Neutrophil (primary cell): ENCODE measurements at regions not wholly inside any gene's neighbourhood (a gene's known extent, or its start where the extent isn't known, plus 50 kb on each side); places are given as distances from the start of the nearest gene placed in this dataset.

ENCODE experiments used
- H3K27ac ChIP-seq: fragments of 200-600 bp; sonication (generic); 2 replicates; pipeline ENCODE4 v1.5.1; 2016; ENCODE audit warnings: mild to moderate bottlenecking, moderate library complexity
- H3K27me3 ChIP-seq: fragments of 200-600 bp; sonication (generic); 2 replicates; pipeline ENCODE4 v1.6.0; 2016; ENCODE audit warnings: mild to moderate bottlenecking
- H3K36me3 ChIP-seq: fragments of 200-600 bp; sonication (generic); 2 replicates; pipeline ENCODE4 v1.5.1; 2017
- H3K4me1 ChIP-seq, 2 experiments: fragments of 200-600 bp in 1 of 2; sonication (generic) in 1 of 2; 1 replicate in 1 of 2; 2 replicates in 1 of 2; pipeline versions ENCODE4 v1.5.1 to v1.6.1; 2013 to 2016; ENCODE audit warnings: low read depth in 1 of 2, low read length in 1 of 2, mild to moderate bottlenecking in 1 of 2, moderate library complexity in 1 of 2; ENCODE audit not compliant: control insufficient read depth in 1 of 2, insufficient read depth in 1 of 2
- H3K4me3 ChIP-seq, 2 experiments: fragments of 200-600 bp in 1 of 2; sonication (generic) in 1 of 2; 1 replicate in 1 of 2; 2 replicates in 1 of 2; pipeline ENCODE4 v1.5.1; 2013 to 2016; ENCODE audit warnings: low read depth in 1 of 2, low read length in 1 of 2, mild to moderate bottlenecking in 1 of 2, moderate library complexity in 1 of 2
- H3K9me3 ChIP-seq: fragments of 200-600 bp; sonication (generic); 2 replicates; pipeline ENCODE4 v1.5.1; 2016
- TF ChIP-seq, protein P1 (sequence below): fragments of 200-600 bp; sonication (generic); IDR thresholded peaks from 2 replicates; pipeline ENCODE4 v1.5.1; 2016; ENCODE audit warnings: antibody characterized with exemption

DNA sequence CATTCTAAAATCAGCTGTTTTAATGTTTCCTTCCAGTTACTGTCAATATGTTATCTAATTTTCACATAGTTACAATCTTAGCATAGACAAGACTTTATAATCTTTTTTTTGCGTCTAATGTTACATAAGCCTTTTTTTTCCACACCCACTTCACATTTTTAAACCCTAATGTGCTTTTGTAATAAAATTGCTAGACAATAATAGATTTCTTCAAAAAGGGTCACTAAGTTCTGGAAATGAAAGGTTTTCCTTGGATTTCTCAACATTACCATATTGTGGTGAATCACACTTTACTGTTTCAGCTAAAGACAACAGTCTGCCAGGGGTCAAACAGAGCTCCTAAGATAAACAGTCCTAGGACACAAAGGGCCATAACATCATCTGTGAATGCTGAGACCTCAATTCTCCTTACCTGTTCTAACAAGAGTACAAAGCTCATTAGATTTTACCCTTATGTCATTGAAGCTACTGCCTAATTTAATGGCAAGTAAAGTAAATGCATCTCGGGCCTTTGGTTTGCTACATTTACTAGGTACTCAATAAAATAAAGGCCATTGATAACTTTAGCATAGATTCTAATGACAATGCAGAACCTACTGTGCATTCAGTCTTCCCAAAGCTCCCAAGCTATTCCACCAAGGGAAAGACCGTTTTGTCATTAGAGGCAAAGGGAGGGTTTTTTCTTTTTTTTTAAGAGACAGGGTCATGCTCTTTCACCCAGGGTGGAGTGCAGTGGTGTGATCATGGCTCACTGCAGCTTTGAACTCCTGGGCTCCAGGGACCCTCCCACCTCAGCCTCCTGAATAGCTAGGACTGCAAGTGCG is 111.2 kb upstream of the SLC38A2 start:
- no peaks in the 10 kb centered on the region for H3K27me3 ChIP-seq
- TF ChIP-seq, protein P1, sequence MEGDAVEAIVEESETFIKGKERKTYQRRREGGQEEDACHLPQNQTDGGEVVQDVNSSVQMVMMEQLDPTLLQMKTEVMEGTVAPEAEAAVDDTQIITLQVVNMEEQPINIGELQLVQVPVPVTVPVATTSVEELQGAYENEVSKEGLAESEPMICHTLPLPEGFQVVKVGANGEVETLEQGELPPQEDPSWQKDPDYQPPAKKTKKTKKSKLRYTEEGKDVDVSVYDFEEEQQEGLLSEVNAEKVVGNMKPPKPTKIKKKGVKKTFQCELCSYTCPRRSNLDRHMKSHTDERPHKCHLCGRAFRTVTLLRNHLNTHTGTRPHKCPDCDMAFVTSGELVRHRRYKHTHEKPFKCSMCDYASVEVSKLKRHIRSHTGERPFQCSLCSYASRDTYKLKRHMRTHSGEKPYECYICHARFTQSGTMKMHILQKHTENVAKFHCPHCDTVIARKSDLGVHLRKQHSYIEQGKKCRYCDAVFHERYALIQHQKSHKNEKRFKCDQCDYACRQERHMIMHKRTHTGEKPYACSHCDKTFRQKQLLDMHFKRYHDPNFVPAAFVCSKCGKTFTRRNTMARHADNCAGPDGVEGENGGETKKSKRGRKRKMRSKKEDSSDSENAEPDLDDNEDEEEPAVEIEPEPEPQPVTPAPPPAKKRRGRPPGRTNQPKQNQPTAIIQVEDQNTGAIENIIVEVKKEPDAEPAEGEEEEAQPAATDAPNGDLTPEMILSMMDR = no peak
- peaks cover 24 to 42% of the 10 kb centered on the region in 2 experiments for H3K4me1 ChIP-seq
- no peak overlapping the region for H3K4me3 ChIP-seq
- H3K36me3 ChIP-seq = no peaks in the 10 kb centered on the region
- H3K27ac ChIP-seq = no peak overlapping the region
- no peaks in the 10 kb centered on the region for H3K9me3 ChIP-seq

DNA sequence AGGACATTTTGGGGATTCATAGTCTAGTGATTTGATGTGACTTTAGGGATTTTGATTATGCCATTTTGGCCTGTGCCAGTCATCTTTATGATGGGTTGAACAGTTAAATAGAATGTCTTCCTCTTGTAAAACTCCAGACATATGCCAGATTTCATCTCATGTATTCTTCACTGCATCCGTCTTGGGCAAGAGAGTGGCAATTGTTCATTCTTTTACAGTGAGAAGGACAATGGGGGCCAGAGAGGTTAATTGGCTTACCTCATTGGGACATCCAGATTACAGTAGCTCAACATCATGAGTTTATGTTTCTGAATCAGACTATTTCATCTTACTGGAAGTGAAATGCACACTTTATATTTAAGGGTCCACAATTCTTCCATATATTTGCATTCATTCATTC is 108.2 kb upstream of the SLC38A2 start:
- H3K27ac ChIP-seq = no peak overlapping the region
- no peak overlapping the region for H3K4me3 ChIP-seq
- H3K9me3 ChIP-seq = no peaks in the 10 kb centered on the region
- peaks cover 0 to 14% of the 10 kb centered on the region in 2 experiments for H3K4me1 ChIP-seq
- TF ChIP-seq, protein P1 = no peak
- H3K27me3 ChIP-seq = no peaks in the 10 kb centered on the region
- no peaks in the 10 kb centered on the region for H3K36me3 ChIP-seq

DNA sequence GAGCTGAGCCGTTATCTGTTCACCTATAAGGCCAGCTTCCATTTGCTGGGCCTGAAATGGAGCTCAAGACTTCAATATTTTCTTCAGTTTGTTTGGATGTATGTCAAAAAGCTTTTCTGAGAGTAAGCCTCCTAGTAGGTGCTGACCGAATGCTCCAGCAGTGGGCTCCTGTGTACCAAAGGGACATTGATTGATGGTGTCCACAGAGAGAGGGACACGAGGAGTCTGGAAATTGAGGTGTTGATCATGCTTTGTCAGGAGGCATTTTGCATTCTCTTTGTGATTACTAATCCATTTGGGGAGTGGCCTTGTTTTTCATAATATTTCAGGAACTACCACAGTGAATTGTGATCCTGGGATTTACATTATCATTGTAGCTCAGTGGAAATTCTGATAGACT is 107.7 kb upstream of the SLC38A2 start:
- H3K27me3 ChIP-seq = no peaks in the 10 kb centered on the region
- TF ChIP-seq, protein P1 = no peak
- H3K27ac ChIP-seq = no peak overlapping the region
- no peaks in the 10 kb centered on the region for H3K36me3 ChIP-seq
- no peak overlapping the region for H3K4me3 ChIP-seq
- H3K4me1 ChIP-seq = peaks cover 0 to 10% of the 10 kb centered on the region in 2 experiments
- H3K9me3 ChIP-seq = no peaks in the 10 kb centered on the region

DNA sequence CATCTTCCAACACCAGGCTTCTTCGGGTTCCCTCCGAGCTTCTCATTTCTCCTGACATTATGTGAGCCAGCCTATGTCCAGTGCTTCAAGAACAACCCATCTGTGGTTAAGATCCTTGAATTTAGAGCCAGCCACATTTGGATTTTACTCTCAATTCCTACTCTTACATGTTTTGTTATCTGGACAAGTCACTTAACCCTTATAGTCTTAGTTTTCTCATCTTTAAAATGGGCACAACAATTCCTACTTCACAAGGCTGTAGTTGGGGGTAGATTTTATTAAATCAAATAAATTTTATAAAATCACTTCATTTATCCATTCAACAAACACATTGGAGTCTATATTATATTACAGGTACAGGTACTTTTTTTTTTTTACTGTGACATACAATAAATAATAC is 105.5 kb upstream of the SLC38A2 start:
- TF ChIP-seq, protein P1 = no peak
- Histone ChIP-seq H3K4me3 (no peak overlapping the region), H3K27me3 (no peaks in the 10 kb centered on the region), H3K36me3 (no peaks in the 10 kb centered on the region), H3K27ac (no peak overlapping the region), H3K9me3 (no peaks in the 10 kb centered on the region), H3K4me1 (peaks cover 12 to 19% of the 10 kb centered on the region in 2 experiments)

DNA sequence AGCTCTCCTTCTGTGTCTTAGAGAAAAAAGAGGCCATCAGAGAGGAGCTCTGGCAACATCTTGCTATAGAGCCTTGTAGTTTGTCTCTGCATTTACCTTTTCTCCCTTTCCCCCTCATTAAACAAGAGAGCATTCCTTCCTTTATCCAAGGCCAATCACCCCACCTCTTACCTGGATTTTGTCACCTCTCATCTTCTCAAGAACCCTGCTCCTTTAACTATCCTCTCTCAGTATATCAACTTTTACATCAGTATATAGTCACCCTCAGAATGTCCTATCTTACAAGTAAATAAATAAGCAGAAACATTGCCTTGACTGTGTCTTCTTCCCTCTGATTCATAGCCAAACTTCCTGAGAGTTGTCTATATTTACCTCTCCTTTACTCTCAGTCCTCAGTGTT is 105.0 kb upstream of the SLC38A2 start:
- H3K27me3 ChIP-seq = no peaks in the 10 kb centered on the region
- TF ChIP-seq, protein P1 = no peak
- H3K4me1 ChIP-seq = peaks cover 14 to 22% of the 10 kb centered on the region in 2 experiments
- no peaks in the 10 kb centered on the region for H3K36me3 ChIP-seq
- no peak overlapping the region for H3K4me3 ChIP-seq
- H3K27ac ChIP-seq = no peak overlapping the region
- H3K9me3 ChIP-seq = no peaks in the 10 kb centered on the region
